GM23248 (cell line): ENCODE measurements at regions not wholly inside any gene's neighbourhood (a gene's known extent, or its start where the extent isn't known, plus 50 kb on each side); places are given as distances from the start of the nearest gene placed in this dataset.

Source experiments
- DNase-seq: peaks from one replicate; pipeline ENCODE4 v3.0.0-alpha.2; 2015
- H2AFZ ChIP-seq: fragments of 200-600 bp; sonication (generic); 2 replicates; pipeline ENCODE4 v1.6.1; 2016; ENCODE audit warnings: antibody characterized with exemption
- H3F3A ChIP-seq: fragments of 200-600 bp; sonication (generic); 2 replicates; pipeline ENCODE4 v1.6.1; 2016; ENCODE audit warnings: mild to moderate bottlenecking, antibody characterized with exemption, mixed run types; ENCODE audit not compliant: insufficient read depth
- H3K27ac ChIP-seq: fragments of 200-600 bp; sonication (generic); 2 replicates; pipeline ENCODE4 v1.5.1; 2016; ENCODE audit warnings: mild to moderate bottlenecking
- H3K27me3 ChIP-seq: fragments of 200-600 bp; sonication (generic); replicated peaks from 2 replicates; pipeline ENCODE4 v1.6.1; 2016; ENCODE audit warnings: mild to moderate bottlenecking; ENCODE audit not compliant: insufficient read depth
- H3K36me3 ChIP-seq: fragments of 200-600 bp; sonication (generic); 2 replicates; pipeline ENCODE4 v1.6.1; 2016; ENCODE audit warnings: low read depth, mild to moderate bottlenecking
- H3K4me1 ChIP-seq: fragments of 200-600 bp; sonication (generic); 2 replicates; pipeline ENCODE4 v1.6.1; 2016; ENCODE audit warnings: mild to moderate bottlenecking; ENCODE audit not compliant: insufficient read depth
- H3K4me2 ChIP-seq: fragments of 200-600 bp; sonication (generic); one replicate; pipeline ENCODE4 v1.6.1; 2016; ENCODE audit warnings: mild to moderate bottlenecking; ENCODE audit not compliant: unreplicated experiment
- H3K4me3 ChIP-seq: fragments of 200-600 bp; sonication (generic); 2 replicates; pipeline ENCODE4 v1.5.1; 2016; ENCODE audit warnings: mild to moderate bottlenecking
- H3K79me2 ChIP-seq: fragments of 200-600 bp; sonication (generic); 2 replicates; pipeline ENCODE4 v1.6.1; 2016; ENCODE audit warnings: mild to moderate bottlenecking; ENCODE audit not compliant: insufficient read depth
- H3K9ac ChIP-seq: fragments of 200-600 bp; sonication (generic); 2 replicates; pipeline ENCODE4 v1.6.1; 2016; ENCODE audit warnings: mild to moderate bottlenecking
- H3K9me2 ChIP-seq: fragments of 200-600 bp; sonication (generic); 2 replicates; pipeline ENCODE4 v1.6.1; 2016; ENCODE audit warnings: mixed run types, mild to moderate bottlenecking, moderate library complexity; ENCODE audit not compliant: insufficient read depth
- H3K9me3 ChIP-seq: fragments of 200-600 bp; sonication (generic); one replicate; pipeline ENCODE4 v1.6.1; 2017; ENCODE audit warnings: low read depth
- H4K20me1 ChIP-seq: fragments of 200-600 bp; sonication (generic); 2 replicates; pipeline ENCODE4 v1.6.0; 2016; ENCODE audit not compliant: insufficient read depth
- EZH2 ChIP-seq: fragments of 200-600 bp; sonication (generic); IDR thresholded peaks from 2 replicates; pipeline ENCODE4 v1.6.1; 2018; ENCODE audit warnings: antibody characterized with exemption, mild to moderate bottlenecking; ENCODE audit not compliant: insufficient read depth, poor library complexity, severe bottlenecking
- EZH2phosphoT487 ChIP-seq: fragments of 200-600 bp; sonication (generic); IDR thresholded peaks from 2 replicates; pipeline ENCODE4 v1.6.1; 2018; ENCODE audit warnings: antibody characterized with exemption, moderate library complexity, mild to moderate bottlenecking, low read depth; ENCODE audit not compliant: insufficient read depth
- WGBS, 2 experiments: methylation state at CpG; one replicate each; pipeline ENCODE4 v1.1.6; 2015 to 2017; ENCODE audit warnings: low lambda C conversion rate in 2 of 2, low coverage in 1 of 2; ENCODE audit errors: missing lambda C conversion rate in 2 of 2; 5-methylcytosine and 5-hydroxymethylcytosine counted together
- in situ Hi-C: fragments of 300-500 bp; cut with MboI; formaldehyde crosslinking; loops from 2 replicates; pipeline ENCODE4 v1.15.0; 2020

- no peaks in the 10 kb centered on the region for H4K20me1 ChIP-seq
- DNase-seq, result no peak
- no peaks in the 10 kb centered on the region for H3K9me2 ChIP-seq
- H3K4me2 ChIP-seq, result no peak overlapping the region
- no peaks in the 10 kb centered on the region for H3K9me3 ChIP-seq
- H3K27ac ChIP-seq, result no peak overlapping the region
- WGBS, 2 experiments, result 43 to 59% methylated on average over 2 of the region's 2 CpGs
- H3K9ac ChIP-seq, result no peak overlapping the region
- TF ChIP-seq EZH2 (no peak), EZH2phosphoT487 (no peak)
- H3K27me3 ChIP-seq, result peaks cover 16% of the 10 kb centered on the region; the same call in 1 of the 2 replicates
- H3K79me2 ChIP-seq, result no peaks in the 10 kb centered on the region
- in situ Hi-C loops, result no loop called here
- no peaks in the 10 kb centered on the region for H3K36me3 ChIP-seq
- 0 out of 2 replicates have a peak, but pooled peaks cover 4% of the 10 kb centered on the region for H3K4me1 ChIP-seq
- no peaks in the 10 kb centered on the region for H3F3A ChIP-seq
- no peak overlapping the region for H2AFZ ChIP-seq
- no peak overlapping the region for H3K4me3 ChIP-seq
These were observed 190.6 kb upstream of the RAB4A start for GRCh38 chr1:229080361-229080760.

- Histone ChIP-seq H3K4me2 (no peak overlapping the region), H3K79me2 (no peaks in the 10 kb centered on the region), H3K27ac (no peak overlapping the region), H3F3A (no peaks in the 10 kb centered on the region), H2AFZ (no peak overlapping the region), H3K36me3 (no peaks in the 10 kb centered on the region), H3K9me3 (no peaks in the 10 kb centered on the region), H4K20me1 (no peaks in the 10 kb centered on the region), H3K27me3 (peaks cover 9% of the 10 kb centered on the region; the same call in 1 of the 2 replicates), H3K4me3 (no peak overlapping the region), H3K4me1 (peaks cover 10% of the 10 kb centered on the region), H3K9ac (no peak overlapping the region), H3K9me2 (no peaks in the 10 kb centered on the region)
- DNase-seq, result no peak
- in situ Hi-C loops, result no loop called here
- 11 to 15% methylated on average over 1 of the region's 1 CpG for WGBS, 2 experiments
- TF ChIP-seq EZH2 (no peak), EZH2phosphoT487 (no peak)
These were observed 185.6 kb upstream of the RAB4A start for GRCh38 chr1:229085291-229085690.

GRCh38 chr1:229086091-229086490, 184.8 kb upstream of the RAB4A start:
- H3K9me3 ChIP-seq, result no peaks in the 10 kb centered on the region
- no peak overlapping the region for H3K27ac ChIP-seq
- DNase-seq, result peak; percentile 18
- H3K4me3 ChIP-seq, result no peak overlapping the region
- no peaks in the 10 kb centered on the region for H3K36me3 ChIP-seq
- in situ Hi-C loops, result no loop called here
- H3K9me2 ChIP-seq, result no peaks in the 10 kb centered on the region
- H3K27me3 ChIP-seq, result peaks cover 6% of the 10 kb centered on the region; the same call in 1 of the 2 replicates
- no peak overlapping the region for H2AFZ ChIP-seq
- no peak overlapping the region for H3K9ac ChIP-seq
- H3K4me2 ChIP-seq, result no peak overlapping the region
- H3K79me2 ChIP-seq, result no peaks in the 10 kb centered on the region
- H3K4me1 ChIP-seq, result peaks cover 10% of the 10 kb centered on the region
- no peaks in the 10 kb centered on the region for H3F3A ChIP-seq
- no peaks in the 10 kb centered on the region for H4K20me1 ChIP-seq
- TF ChIP-seq EZH2 (no peak), EZH2phosphoT487 (no peak)

- Histone ChIP-seq H3K79me2 (no peaks in the 10 kb centered on the region), H3K4me3 (no peak overlapping the region), H3K27ac (no peak overlapping the region), H3K4me2 (no peak overlapping the region), H3K4me1 (peaks cover 10% of the 10 kb centered on the region), H3K9me3 (no peaks in the 10 kb centered on the region), H3K36me3 (no peaks in the 10 kb centered on the region), H3K27me3 (peaks cover 6% of the 10 kb centered on the region; the same call in 1 of the 2 replicates), H3K9me2 (no peaks in the 10 kb centered on the region), H2AFZ (no peak overlapping the region), H4K20me1 (no peaks in the 10 kb centered on the region), H3F3A (no peaks in the 10 kb centered on the region), H3K9ac (no peak overlapping the region)
- in situ Hi-C loops, result no loop called here
- WGBS, 2 experiments, result 8 to 10% methylated on average over 1 of the region's 1 CpG
- DNase-seq, result no peak
- TF ChIP-seq EZH2 (no peak), EZH2phosphoT487 (no peak)
These were observed 184.2 kb upstream of the RAB4A start for GRCh38 chr1:229086686-229087085.

- Histone ChIP-seq H3K4me2 (no peak overlapping the region), H4K20me1 (no peaks in the 10 kb centered on the region), H3K9me3 (no peaks in the 10 kb centered on the region), H3K27ac (no peak overlapping the region), H3F3A (no peaks in the 10 kb centered on the region), H3K4me3 (no peak overlapping the region), H3K79me2 (no peaks in the 10 kb centered on the region), H3K36me3 (no peaks in the 10 kb centered on the region), H3K9me2 (no peaks in the 10 kb centered on the region), H3K9ac (no peak overlapping the region), H3K4me1 (peaks cover 10% of the 10 kb centered on the region), H3K27me3 (peaks cover 6% of the 10 kb centered on the region; the same call in 1 of the 2 replicates), H2AFZ (no peak overlapping the region)
- 10 to 16% methylated on average over 5 of the region's 5 CpGs for WGBS, 2 experiments
- DNase-seq, result peak; percentile 39
- in situ Hi-C loops, result no loop called here
- TF ChIP-seq EZH2 (no peak), EZH2phosphoT487 (no peak)
These were observed 183.6 kb upstream of the RAB4A start for GRCh38 chr1:229087339-229087738.
